Stomach (tissue), 4 donors: ENCODE measurements at regions not wholly inside any gene's neighbourhood (a gene's known extent, or its start where the extent isn't known, plus 50 kb on each side); places are given as distances from the start of the nearest gene placed in this dataset.

Experiments used
- EP300 ChIP-seq: sonication (generic); formaldehyde crosslinking; IDR thresholded peaks from one replicate; pipeline ENCODE4 v1.6.1; 2017; ENCODE audit warnings: antibody characterized with exemption
- POLR2A ChIP-seq, 4 donors: fragments of 450-650 bp; IDR thresholded peaks; one replicate each; pipeline ENCODE4 v1.6.1; 2016; ENCODE audit warnings: antibody characterized with exemption in 4 of 4, control low read depth in 2 of 4, mild to moderate bottlenecking in 1 of 4, moderate library complexity in 1 of 4
- POLR2AphosphoS5 ChIP-seq, 3 donors: sonication (generic); formaldehyde crosslinking; IDR thresholded peaks; one replicate each; pipeline ENCODE4 v1.6.1; 2016; ENCODE audit warnings: antibody characterized with exemption in 3 of 3
- TF ChIP-seq, protein P1 (sequence below), 7 experiments: fragments of 450-650 bp in 4 of 7; fragments of 200-600 bp in 3 of 7; sonication (generic) in 3 of 7; IDR thresholded peaks; one replicate each; pipeline ENCODE4 v1.5.1; 2016 to 2019; ENCODE audit warnings: antibody characterized with exemption in 7 of 7, control low read depth in 2 of 7, mild to moderate bottlenecking in 1 of 7

- TF ChIP-seq, protein P1, sequence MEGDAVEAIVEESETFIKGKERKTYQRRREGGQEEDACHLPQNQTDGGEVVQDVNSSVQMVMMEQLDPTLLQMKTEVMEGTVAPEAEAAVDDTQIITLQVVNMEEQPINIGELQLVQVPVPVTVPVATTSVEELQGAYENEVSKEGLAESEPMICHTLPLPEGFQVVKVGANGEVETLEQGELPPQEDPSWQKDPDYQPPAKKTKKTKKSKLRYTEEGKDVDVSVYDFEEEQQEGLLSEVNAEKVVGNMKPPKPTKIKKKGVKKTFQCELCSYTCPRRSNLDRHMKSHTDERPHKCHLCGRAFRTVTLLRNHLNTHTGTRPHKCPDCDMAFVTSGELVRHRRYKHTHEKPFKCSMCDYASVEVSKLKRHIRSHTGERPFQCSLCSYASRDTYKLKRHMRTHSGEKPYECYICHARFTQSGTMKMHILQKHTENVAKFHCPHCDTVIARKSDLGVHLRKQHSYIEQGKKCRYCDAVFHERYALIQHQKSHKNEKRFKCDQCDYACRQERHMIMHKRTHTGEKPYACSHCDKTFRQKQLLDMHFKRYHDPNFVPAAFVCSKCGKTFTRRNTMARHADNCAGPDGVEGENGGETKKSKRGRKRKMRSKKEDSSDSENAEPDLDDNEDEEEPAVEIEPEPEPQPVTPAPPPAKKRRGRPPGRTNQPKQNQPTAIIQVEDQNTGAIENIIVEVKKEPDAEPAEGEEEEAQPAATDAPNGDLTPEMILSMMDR (IDR thresholded peaks at IDR 0.05) = no peak
- no peak for TF ChIP-seq EP300
- TF ChIP-seq POLR2A (IDR thresholded peaks at IDR 0.05) = no peak
- TF ChIP-seq POLR2AphosphoS5 (IDR thresholded peaks at IDR 0.05) = no peak
Measured at GRCh38 chr7:56537952-56538351, 421.7 kb upstream of the NUPR2 start.
